PC-9 (cell line): ENCODE measurements at regions not wholly inside any gene's neighbourhood (a gene's known extent, or its start where the extent isn't known, plus 50 kb on each side); places are given as distances from the start of the nearest gene placed in this dataset.

Experiments
- BruUV-seq: library from RNA; stranded (reverse); fragments of 400-500 nt; replicated peaks from 2 replicates; lab custom pipeline; 2021; lab: Mats Ljungman, UMichigan
- CTCF ChIA-PET: fragments of 300-600 bp; sonication (Branson Sonifier 250); formaldehyde crosslinking; loops from one replicate; lab custom pipeline; 2022; ENCODE audit warnings: antibody characterized with exemption; lab: Charles Lee
- POLR2A ChIA-PET: fragments of 300-600 bp; sonication (Branson Sonifier 250); formaldehyde crosslinking; loops from one replicate; lab custom pipeline; 2022; ENCODE audit warnings: antibody characterized with exemption; ENCODE audit not compliant: unreplicated experiment; lab: Charles Lee
- DNase-seq, 2 experiments: peaks; one replicate each; pipeline versions ENCODE4 v3.0.0 to v3.0.0-alpha.2; 2015 to 2022; ENCODE audit warnings: mixed read lengths in 1 of 2
- H2AFZ ChIP-seq: fragments of 200-600 bp; sonication (generic); 2 replicates; pipeline ENCODE4 v1.8.1; 2017; ENCODE audit warnings: antibody characterized with exemption
- H3F3A ChIP-seq: fragments of 200-600 bp; sonication (generic); 2 replicates; pipeline ENCODE4 v1.8.1; 2017; ENCODE audit warnings: antibody characterized with exemption, mild to moderate bottlenecking, low read depth; ENCODE audit not compliant: insufficient read depth
- H3K27ac ChIP-seq: fragments of 200-600 bp; sonication (generic); 2 replicates; pipeline ENCODE4 v1.6.1; 2016; ENCODE audit warnings: mixed run types
- H3K27me3 ChIP-seq: fragments of 200-600 bp; sonication (generic); 2 replicates; pipeline ENCODE4 v1.6.1; 2016; ENCODE audit warnings: low read depth, mixed run types; ENCODE audit not compliant: insufficient read depth
- H3K36me3 ChIP-seq: fragments of 200-600 bp; sonication (generic); 2 replicates; pipeline ENCODE4 v1.6.1; 2016; ENCODE audit warnings: low read depth, mixed run types
- H3K4me1 ChIP-seq: fragments of 200-600 bp; sonication (generic); replicated peaks from 2 replicates; pipeline ENCODE4 v1.6.1; 2016; ENCODE audit warnings: mixed run types; ENCODE audit not compliant: insufficient read depth
- H3K4me2 ChIP-seq: fragments of 200-600 bp; sonication (generic); 2 replicates; pipeline ENCODE4 v1.6.1; 2017; ENCODE audit warnings: mixed run types
- H3K4me3 ChIP-seq: fragments of 200-600 bp; sonication (generic); 2 replicates; pipeline ENCODE4 v1.6.1; 2016; ENCODE audit warnings: mixed run types
- H3K79me2 ChIP-seq: fragments of 200-600 bp; sonication (generic); 2 replicates; pipeline ENCODE4 v1.6.1; 2017; ENCODE audit warnings: low read depth, mixed run types
- H3K9me2 ChIP-seq: fragments of 200-600 bp; sonication (generic); 2 replicates; pipeline ENCODE4 v1.8.1; 2017; ENCODE audit warnings: mild to moderate bottlenecking; ENCODE audit not compliant: insufficient read depth
- H3K9me3 ChIP-seq: fragments of 200-600 bp; sonication (generic); 2 replicates; pipeline ENCODE4 v1.8.1; 2016; ENCODE audit warnings: low read depth; ENCODE audit not compliant: insufficient read depth
- H4K20me1 ChIP-seq: fragments of 200-600 bp; sonication (generic); 2 replicates; pipeline ENCODE4 v1.8.1; 2017; ENCODE audit not compliant: insufficient read depth
- CTCF ChIP-seq: fragments of 200-600 bp; sonication (generic); conservative IDR thresholded peaks from 2 replicates; pipeline ENCODE4 v1.6.1; 2017; ENCODE audit warnings: mixed run types, antibody characterized with exemption, mild to moderate bottlenecking, moderate library complexity
- EZH2 ChIP-seq: fragments of 200-600 bp; sonication (generic); IDR thresholded peaks from 2 replicates; pipeline ENCODE4 v1.8.0; 2017; ENCODE audit warnings: antibody characterized with exemption, low read depth
- intact Hi-C: fragments of 100-400 bp; cut with micrococcal nuclease; formaldehyde crosslinking; loops from one replicate; pipeline ENCODE4 v1.10.0; 2022; ENCODE audit not compliant: unreplicated experiment

GRCh38 chr10:105391670-105392351 lies 750.7 kb downstream of the SORCS3 start:
- no peaks in the 10 kb centered on the region for H3K9me3 ChIP-seq
- H3K79me2 ChIP-seq = no peaks in the 10 kb centered on the region
- no TSS peak for BruUV-seq
- H3K4me3 ChIP-seq = no peak overlapping the region
- H4K20me1 ChIP-seq = no peaks in the 10 kb centered on the region
- TF ChIP-seq EZH2 (no peak), CTCF (no peak)
- CTCF ChIA-PET = no interaction called here
- intact Hi-C loops = no loop called here
- POLR2A ChIA-PET = no interaction called here
- H3K27me3 ChIP-seq = peaks cover 5% of the 10 kb centered on the region; the same call in 1 of the 2 replicates
- H2AFZ ChIP-seq = no peak overlapping the region
- H3F3A ChIP-seq = no peaks in the 10 kb centered on the region
- no peaks in the 10 kb centered on the region for H3K4me1 ChIP-seq
- no peaks in the 10 kb centered on the region for H3K9me2 ChIP-seq
- H3K27ac ChIP-seq = no peak overlapping the region
- no peaks in the 10 kb centered on the region for H3K36me3 ChIP-seq
- no peak for DNase-seq
- H3K4me2 ChIP-seq = no peak overlapping the region

GRCh38 chr10:105387971-105388370 lies 746.9 kb downstream of the SORCS3 start:
- H2AFZ ChIP-seq = no peak overlapping the region
- H3K4me3 ChIP-seq = no peak overlapping the region
- no peaks in the 10 kb centered on the region for H3K27me3 ChIP-seq
- no peaks in the 10 kb centered on the region for H3K9me3 ChIP-seq
- no peak overlapping the region for H3K4me2 ChIP-seq
- no peaks in the 10 kb centered on the region for H3K9me2 ChIP-seq
- no peak for DNase-seq
- no TSS peak for BruUV-seq
- CTCF ChIA-PET = no interaction called here
- no peak overlapping the region for H3K27ac ChIP-seq
- intact Hi-C loops = no loop called here
- no peak for TF ChIP-seq EZH2
- TF ChIP-seq CTCF = no peak
- POLR2A ChIA-PET = no interaction called here
- H3K79me2 ChIP-seq = no peaks in the 10 kb centered on the region
- no peaks in the 10 kb centered on the region for H3F3A ChIP-seq
- no peaks in the 10 kb centered on the region for H4K20me1 ChIP-seq
- H3K36me3 ChIP-seq = no peaks in the 10 kb centered on the region
- no peaks in the 10 kb centered on the region for H3K4me1 ChIP-seq

- no peaks in the 10 kb centered on the region for H3K9me3 ChIP-seq
- no peaks in the 10 kb centered on the region for H3K9me2 ChIP-seq
- H3K4me2 ChIP-seq = no peak overlapping the region
- H3K79me2 ChIP-seq = no peaks in the 10 kb centered on the region
- H3K27me3 ChIP-seq = no peaks in the 10 kb centered on the region
- no peak overlapping the region for H3K27ac ChIP-seq
- no peak overlapping the region for H2AFZ ChIP-seq
- CTCF ChIA-PET = no interaction called here
- no TSS peak for BruUV-seq
- H3F3A ChIP-seq = no peaks in the 10 kb centered on the region
- H3K36me3 ChIP-seq = no peaks in the 10 kb centered on the region
- POLR2A ChIA-PET = no interaction called here
- intact Hi-C loops = no loop called here
- H3K4me1 ChIP-seq = no peaks in the 10 kb centered on the region
- H3K4me3 ChIP-seq = no peak overlapping the region
- TF ChIP-seq CTCF = no peak
- TF ChIP-seq EZH2 = no peak
- DNase-seq = no peak
- no peaks in the 10 kb centered on the region for H4K20me1 ChIP-seq
These were observed 742.9 kb downstream of the SORCS3 start for GRCh38 chr10:105383978-105384377.
